ENCODE measurements at regions not wholly inside any gene's neighbourhood (a gene's known extent, or its start where the extent isn't known, plus 50 kb on each side); places are given as distances from the start of the nearest gene placed in this dataset.

DNA sequence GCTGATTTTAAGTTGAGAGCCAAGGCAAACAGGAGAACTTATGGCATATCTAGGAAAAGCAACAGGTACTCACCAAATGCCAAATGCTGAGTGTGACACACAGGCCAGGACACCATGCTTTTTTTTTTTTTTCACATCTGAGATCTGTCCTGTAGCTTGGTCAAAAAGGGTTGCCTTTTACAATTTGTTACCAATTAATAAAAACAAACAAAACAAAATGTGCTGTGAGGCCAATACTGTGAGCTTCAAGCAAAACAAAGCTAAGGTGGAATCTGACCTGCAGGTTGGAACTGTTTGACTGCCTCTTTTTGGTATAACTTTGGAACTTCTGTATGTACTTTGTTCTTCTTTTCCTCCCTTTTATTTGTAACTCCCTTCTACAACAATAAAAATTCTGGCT is 548.5 kb upstream of the IGFBP7 start:
- H3K9me3 ChIP-seq (replicated peaks): no peaks in the 10 kb centered on the region
- H3K36me3 ChIP-seq: no peaks in the 10 kb centered on the region
- no peak overlapping the region for H3K4me3 ChIP-seq
- no peaks in the 10 kb centered on the region for H3K4me1 ChIP-seq
- DNase-seq: no peak
- no peaks in the 10 kb centered on the region for H3K27me3 ChIP-seq
- no peak overlapping the region for H3K27ac ChIP-seq

DNA sequence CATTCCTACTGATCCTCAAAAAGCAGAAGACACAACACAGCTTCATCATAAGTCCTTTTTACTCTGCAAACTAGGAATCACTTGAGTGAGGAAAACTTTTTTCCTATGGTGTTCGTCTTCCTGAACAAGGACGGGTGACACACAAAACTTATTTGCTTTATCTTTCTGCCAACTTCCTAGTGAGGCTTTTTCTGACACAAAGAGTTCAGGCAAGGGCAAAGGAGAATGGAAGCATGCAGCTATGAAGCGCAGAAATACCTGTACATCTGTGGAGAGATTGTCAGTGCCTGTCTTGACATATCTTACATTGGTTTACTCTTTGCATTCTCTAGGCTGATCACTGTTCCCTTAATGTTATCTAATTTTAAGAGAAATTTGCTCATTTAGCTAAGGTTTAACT is 548.0 kb upstream of the IGFBP7 start:
- Histone ChIP-seq H3K27ac (no peak overlapping the region), H3K9me3 (replicated peaks) (no peaks in the 10 kb centered on the region), H3K4me3 (no peak overlapping the region), H3K27me3 (no peaks in the 10 kb centered on the region), H3K36me3 (no peaks in the 10 kb centered on the region), H3K4me1 (no peaks in the 10 kb centered on the region)
- DNase-seq: no peak

DNA sequence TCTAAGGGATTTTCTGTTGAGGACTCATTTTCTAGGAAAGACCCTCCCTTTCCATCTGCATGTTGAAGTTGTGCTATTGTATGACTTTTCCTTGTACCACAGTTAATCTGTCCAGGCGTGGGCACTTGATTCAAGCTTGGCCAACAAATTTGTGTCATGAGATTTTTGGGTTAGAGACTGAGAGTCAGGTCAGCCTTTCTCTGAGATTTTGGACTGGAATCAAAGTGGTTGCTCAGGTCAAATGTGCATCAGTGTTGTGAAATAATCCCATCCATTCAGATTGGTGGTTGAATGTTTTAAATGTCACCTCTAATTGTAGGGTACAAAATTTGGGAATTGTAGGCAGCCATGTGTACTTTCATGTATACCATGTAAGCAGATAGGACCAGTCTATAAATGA is 545.2 kb upstream of the IGFBP7 start:
- Histone ChIP-seq H3K36me3 (no peaks in the 10 kb centered on the region), H3K27me3 (no peaks in the 10 kb centered on the region), H3K4me3 (no peak overlapping the region), H3K9me3 (replicated peaks) (no peaks in the 10 kb centered on the region), H3K27ac (no peak overlapping the region), H3K4me1 (no peaks in the 10 kb centered on the region)
- DNase-seq: no peak

DNA sequence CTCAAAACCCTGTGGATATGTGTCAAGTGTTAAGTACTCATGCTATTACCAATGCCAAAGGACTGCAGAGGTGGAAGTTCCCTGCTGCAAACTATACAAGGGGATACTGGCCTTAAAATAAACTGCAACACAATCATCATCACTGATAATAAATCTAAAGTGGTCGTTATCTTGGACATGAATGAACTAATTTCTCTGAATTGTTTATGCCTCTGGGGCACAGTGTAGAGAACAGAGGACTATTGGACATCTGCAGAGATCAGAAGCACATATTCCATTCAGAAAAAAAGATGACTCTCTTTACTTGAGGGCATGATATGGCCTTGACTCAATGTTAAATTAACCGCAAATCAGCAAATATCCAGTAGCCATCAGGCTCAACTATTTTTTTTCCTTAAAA is 542.6 kb upstream of the IGFBP7 start:
- H3K27ac ChIP-seq: no peak overlapping the region
- H3K4me1 ChIP-seq: no peaks in the 10 kb centered on the region
- no peak overlapping the region for H3K4me3 ChIP-seq
- no peak for DNase-seq
- no peaks in the 10 kb centered on the region for H3K36me3 ChIP-seq
- no peaks in the 10 kb centered on the region for H3K27me3 ChIP-seq
- no peaks in the 10 kb centered on the region for H3K9me3 ChIP-seq (replicated peaks)

DNA sequence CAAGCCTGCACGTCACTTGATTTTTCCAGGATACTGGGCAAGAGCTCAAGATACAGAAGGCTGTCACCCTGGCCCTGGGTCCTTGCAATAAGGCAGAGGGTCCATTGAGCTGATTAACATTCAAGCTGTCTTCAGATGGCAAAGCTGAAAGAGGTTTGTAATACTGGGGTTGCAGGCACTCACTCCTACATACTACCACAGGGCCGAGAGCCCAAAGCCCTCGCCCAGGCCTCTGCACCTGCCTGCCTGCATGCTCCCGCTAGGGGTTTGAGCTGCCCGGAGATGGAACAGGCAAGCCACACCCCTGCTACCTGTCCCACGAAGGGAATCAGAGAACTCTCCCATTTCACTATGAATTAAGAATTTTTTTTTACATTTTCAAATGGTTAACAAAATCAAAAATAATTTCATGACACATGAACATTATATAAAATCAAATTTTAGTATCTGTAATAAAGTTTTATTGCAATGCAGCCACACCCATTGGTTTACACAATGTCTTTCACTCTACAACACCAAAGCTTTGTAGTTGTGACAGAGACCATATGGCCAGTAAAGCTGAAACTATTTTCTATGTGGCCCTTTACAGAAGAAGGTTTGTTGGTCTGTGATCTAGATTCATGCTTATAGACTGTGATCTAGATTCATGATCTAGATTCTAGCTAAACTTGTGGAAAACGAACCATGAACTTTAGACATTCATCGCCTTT is 530.4 kb upstream of the IGFBP7 start:
- Histone ChIP-seq H3K4me1 (no peaks in the 10 kb centered on the region), H3K4me3 (no peak overlapping the region)
- no peak for DNase-seq

DNA sequence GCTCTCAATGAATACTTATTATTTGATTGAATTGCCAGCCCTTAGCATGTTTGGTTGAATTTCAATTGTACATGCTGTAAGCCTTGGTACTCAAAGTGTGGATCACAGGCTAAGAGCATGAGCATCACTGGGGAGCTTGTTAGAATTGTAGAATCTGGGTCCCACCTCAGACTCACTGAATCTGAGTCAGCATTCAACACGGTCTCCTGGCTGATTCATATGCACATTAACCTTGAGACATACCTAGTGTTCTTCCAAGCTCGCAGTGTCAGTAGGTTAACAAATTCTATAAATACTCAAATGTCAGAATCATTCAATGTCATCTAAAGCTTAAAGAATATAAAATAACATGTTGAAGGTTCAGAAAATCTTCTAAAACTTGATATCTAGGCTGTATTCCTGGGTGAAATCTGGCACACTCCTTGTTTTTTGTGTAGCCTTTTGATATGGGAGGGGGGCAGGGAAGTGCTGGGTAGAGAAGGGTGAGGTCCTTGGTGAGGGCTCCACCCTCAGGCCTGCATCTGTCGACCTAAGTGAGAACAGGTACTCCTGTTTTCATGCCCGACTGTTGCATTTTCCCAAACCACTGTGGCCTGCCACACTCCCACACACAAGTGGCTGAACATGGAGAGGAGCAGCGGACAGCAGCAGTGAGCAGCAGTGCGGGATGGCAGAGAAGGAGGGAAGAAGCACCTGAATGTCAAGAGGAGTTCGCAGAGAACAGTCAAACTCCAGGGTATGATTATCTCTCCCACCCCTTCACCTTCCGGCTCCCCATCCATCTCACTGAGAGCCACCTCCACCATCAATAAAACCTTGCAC is 529.6 kb upstream of the IGFBP7 start:
- Histone ChIP-seq H3K4me3 (no peak overlapping the region), H3K9me3 (replicated peaks) (no peaks in the 10 kb centered on the region), H3K36me3 (no peaks in the 10 kb centered on the region)

More for the DNA sequence above, 530.4 kb upstream of the IGFBP7 start:
- Histone ChIP-seq H3K36me3 (no peaks in the 10 kb centered on the region), H3K27me3 (no peaks in the 10 kb centered on the region), H3K27ac (no peak overlapping the region), H3K9me3 (replicated peaks) (no peaks in the 10 kb centered on the region)

DNA sequence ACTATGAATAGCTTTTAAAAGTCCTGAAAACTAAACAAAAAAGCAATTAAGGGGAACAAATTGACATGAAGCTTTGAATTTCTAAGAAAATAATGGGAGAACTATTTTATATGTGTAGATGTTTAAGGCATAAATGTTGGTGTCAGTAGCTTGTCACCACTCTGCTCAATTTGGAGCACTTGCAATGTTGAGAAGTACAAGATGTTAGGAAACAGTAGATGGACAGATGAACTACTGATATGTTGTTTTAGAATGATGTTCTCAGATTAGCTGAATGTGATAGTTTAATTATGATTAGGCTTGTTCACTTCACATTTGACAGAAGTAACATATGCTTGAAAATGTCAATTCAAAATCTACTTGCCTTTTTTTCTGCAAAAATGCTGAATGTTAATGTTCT is 525.7 kb upstream of the IGFBP7 start:
- no peaks in the 10 kb centered on the region for H3K4me1 ChIP-seq
- no peaks in the 10 kb centered on the region for H3K27me3 ChIP-seq
- H3K4me3 ChIP-seq: no peak overlapping the region
- DNase-seq: no peak
- H3K9me3 ChIP-seq (replicated peaks): no peaks in the 10 kb centered on the region
- H3K36me3 ChIP-seq: no peaks in the 10 kb centered on the region
- no peak overlapping the region for H3K27ac ChIP-seq

More for the DNA sequence above, 529.6 kb upstream of the IGFBP7 start:
- DNase-seq: no peak
- Histone ChIP-seq H3K27ac (no peak overlapping the region), H3K27me3 (no peaks in the 10 kb centered on the region), H3K4me1 (no peaks in the 10 kb centered on the region)

DNA sequence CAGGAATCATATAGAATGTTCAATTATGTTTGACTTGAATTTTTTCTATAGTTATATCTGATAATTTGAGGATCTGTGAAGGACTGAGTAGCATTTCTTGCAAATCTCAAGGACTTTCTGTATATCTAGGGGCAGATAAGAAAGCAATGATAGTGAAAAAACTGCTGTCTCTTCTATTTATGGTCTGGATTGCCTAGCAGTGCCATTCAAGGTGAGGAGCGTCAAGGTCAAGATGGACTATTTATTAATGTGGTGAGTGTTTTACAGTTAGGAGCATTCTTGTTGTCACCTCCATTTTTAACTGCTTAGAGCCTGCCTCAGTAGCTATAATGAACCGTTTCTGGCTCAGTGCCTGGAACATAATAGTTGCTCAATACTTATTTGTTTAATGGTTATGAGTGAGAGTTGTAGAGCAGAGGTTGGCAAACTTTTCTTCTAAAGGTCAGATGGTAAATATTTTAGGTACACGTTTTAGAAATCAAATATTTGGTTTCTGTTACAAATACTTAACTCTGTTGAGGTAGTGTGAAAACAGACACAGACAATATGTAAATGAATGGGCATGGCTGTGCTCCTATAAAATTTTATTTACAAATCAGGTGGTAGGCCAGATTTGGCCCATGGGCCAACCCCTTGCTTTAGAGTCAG is 523.2 kb upstream of the IGFBP7 start:
- Histone ChIP-seq H3K27ac (no peak overlapping the region), H3K4me1 (no peaks in the 10 kb centered on the region), H3K36me3 (no peaks in the 10 kb centered on the region), H3K27me3 (no peaks in the 10 kb centered on the region), H3K4me3 (no peak overlapping the region), H3K9me3 (replicated peaks) (no peaks in the 10 kb centered on the region)
- no peak for DNase-seq

DNA sequence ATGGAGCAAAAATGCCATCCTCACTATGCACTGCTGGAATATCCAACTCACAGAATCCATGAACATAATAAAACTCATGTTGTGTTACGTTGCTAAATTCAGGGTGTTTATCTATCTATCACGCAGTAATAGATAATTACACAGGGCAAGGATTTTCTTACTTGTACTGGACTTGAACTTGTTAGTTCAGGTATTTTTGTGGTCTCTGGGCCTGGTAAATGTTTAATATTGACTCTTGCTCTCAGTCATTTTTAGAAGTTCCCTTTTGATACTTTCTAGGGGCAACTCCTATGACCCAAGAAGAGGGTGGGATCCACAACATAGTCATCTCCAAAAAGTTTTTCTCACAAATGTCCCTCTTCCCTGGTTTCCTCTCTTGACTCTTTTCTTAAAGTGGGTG is 522.4 kb upstream of the IGFBP7 start:
- H3K9me3 ChIP-seq (replicated peaks): no peaks in the 10 kb centered on the region

DNA sequence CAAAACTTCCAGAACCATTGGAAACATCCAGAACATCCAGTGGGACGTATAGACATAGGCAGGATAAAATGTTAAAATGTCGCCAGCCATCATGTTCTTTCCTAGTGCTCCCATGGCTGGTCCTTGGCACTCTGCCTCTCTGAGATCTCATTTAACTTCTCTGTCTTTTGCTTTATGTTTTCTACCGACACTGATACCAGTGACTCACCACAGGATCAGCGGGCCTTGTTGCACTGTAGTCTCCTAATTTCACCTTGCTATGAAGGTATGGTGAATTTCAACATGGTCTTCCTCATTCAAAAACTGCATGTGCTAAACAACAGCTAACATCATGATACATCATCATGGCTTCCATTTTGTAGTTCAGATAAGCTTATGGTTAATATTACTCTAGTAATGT is 521.0 kb upstream of the IGFBP7 start:
- Histone ChIP-seq H3K4me3 (no peak overlapping the region), H3K4me1 (no peaks in the 10 kb centered on the region), H3K9me3 (replicated peaks) (no peaks in the 10 kb centered on the region), H3K27me3 (no peaks in the 10 kb centered on the region), H3K36me3 (no peaks in the 10 kb centered on the region), H3K27ac (no peak overlapping the region)
- DNase-seq: no peak

More for the DNA sequence above, 522.4 kb upstream of the IGFBP7 start:
- Histone ChIP-seq H3K36me3 (no peaks in the 10 kb centered on the region), H3K4me1 (no peaks in the 10 kb centered on the region), H3K27me3 (no peaks in the 10 kb centered on the region), H3K4me3 (no peak overlapping the region), H3K27ac (no peak overlapping the region)
- no peak for DNase-seq

DNA sequence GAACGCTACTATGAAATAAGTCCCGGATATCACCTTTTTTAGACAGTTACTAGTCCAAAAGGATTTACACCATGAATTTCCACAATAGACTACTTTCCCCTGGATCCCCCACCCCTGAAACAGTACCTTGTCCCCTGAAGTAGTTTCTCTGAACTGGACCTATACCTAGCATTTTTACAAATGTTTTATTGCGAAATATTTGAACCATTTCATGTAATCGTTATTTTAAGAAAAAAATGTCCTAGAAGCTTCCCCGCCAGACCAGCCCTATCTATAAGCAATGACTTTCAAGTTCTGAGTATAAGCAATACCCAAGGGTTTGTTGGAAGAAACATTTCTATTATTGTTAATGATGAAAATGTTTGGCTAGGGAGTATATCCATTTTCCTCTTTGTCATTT is 517.8 kb upstream of the IGFBP7 start:
- H3K4me3 ChIP-seq: no peak overlapping the region
- no peaks in the 10 kb centered on the region for H3K36me3 ChIP-seq
- no peak overlapping the region for H3K27ac ChIP-seq
- H3K27me3 ChIP-seq: no peaks in the 10 kb centered on the region
- H3K9me3 ChIP-seq (replicated peaks): no peaks in the 10 kb centered on the region
- H3K4me1 ChIP-seq: no peaks in the 10 kb centered on the region
- no peak for DNase-seq

DNA sequence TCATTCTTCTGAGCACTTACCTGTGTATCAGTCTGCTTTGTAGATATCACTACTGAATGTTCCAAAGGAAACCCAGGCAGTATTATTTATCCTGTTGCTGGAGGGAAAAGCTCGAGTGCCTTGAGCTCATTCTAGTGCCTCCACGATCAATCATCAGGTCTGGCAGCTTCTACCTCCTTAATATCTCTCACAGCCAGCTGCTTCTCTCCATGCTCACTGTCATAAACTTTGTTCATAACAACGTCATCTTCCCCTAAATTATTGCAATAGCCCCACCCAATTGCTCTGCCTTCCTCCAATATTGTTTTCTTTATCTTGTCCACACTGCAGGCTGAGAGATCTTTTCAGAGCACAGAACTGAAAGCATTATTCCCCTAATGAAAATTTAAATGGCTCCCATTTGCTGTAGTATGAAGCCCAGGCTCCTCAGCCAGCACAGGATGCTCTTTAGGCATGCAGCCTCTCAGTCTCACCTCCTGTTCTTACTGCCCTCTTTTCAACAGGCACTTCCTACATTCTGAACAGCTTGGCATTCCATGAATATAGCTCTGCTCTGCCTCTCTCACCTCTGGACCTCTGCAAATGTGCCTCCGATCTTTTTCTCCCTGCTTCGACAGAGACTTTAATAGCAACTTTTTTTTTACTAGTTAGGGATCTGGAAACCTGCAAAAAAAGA is 504.2 kb upstream of the IGFBP7 start:
- Histone ChIP-seq H3K4me3 (no peak overlapping the region), H3K27me3 (0 out of 2 replicates have a peak, but pooled peaks cover 3% of the 10 kb centered on the region), H3K36me3 (no peaks in the 10 kb centered on the region), H3K9me3 (replicated peaks) (no peaks in the 10 kb centered on the region), H3K4me1 (no peaks in the 10 kb centered on the region), H3K27ac (no peak overlapping the region)
- no peak for DNase-seq

DNA sequence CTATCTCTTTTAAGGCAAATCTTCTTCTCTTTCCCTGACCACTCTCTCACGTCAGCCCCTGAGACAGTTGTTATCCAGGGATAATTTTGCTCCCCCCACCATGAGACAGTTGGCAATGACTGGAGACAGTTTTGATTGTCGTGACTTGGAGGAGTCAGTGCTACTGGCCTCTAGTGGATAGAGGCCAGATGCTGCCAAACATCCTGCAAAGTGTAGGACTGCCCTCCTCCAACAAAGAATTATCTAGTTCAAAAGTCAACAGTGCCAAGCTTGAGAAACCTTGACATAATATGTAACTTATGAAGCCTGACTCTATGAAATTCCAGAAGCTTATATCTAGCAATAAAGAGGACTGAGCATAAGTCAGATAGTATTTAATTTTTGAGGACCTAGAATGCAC is 502.1 kb upstream of the IGFBP7 start:
- H3K27me3 ChIP-seq: 0 out of 2 replicates have a peak, but pooled peaks cover 3% of the 10 kb centered on the region
- H3K4me1 ChIP-seq: no peaks in the 10 kb centered on the region
- no peak for DNase-seq
- H3K27ac ChIP-seq: no peak overlapping the region
- H3K4me3 ChIP-seq: no peak overlapping the region
- no peaks in the 10 kb centered on the region for H3K36me3 ChIP-seq
- H3K9me3 ChIP-seq (replicated peaks): no peaks in the 10 kb centered on the region

DNA sequence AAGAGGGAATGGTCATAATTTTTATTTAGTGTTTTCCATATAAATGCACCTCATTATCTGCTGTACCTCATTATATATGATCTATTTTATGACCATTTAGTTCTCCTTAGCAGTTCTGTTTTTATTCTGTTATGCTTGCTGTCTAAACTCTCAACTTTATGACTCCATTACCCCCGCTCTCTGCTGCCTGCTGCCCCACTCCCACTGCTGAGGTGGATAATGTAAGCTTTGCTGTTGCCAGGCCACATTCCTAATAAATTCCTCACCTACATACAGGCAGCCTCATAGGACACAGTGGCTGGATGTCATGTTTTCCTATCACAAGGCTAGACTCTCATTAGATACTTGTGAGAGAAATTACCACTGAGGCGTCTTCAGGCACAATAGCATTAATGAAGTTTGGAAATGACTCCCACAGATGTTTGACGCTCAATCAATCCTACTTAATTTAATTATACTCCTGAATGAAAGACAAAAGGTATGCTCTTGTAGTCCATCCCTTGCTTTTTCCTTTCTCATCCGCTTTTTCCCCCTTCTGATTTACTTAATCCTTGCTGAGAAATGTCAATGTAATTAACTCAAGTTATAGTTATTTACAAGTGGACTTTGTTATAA is 497.5 kb upstream of the IGFBP7 start:
- Histone ChIP-seq H3K36me3 (no peaks in the 10 kb centered on the region), H3K9me3 (replicated peaks) (no peaks in the 10 kb centered on the region), H3K27ac (no peak overlapping the region), H3K27me3 (no peaks in the 10 kb centered on the region), H3K4me3 (no peak overlapping the region), H3K4me1 (no peaks in the 10 kb centered on the region)
- no peak for DNase-seq
